ENCODE measurements at regions not wholly inside any gene's neighbourhood (a gene's known extent, or its start where the extent isn't known, plus 50 kb on each side); places are given as distances from the start of the nearest gene placed in this dataset.
A peak's percentile ranks its signal among the peaks of the same experiment; 100 is the strongest.

DNA sequence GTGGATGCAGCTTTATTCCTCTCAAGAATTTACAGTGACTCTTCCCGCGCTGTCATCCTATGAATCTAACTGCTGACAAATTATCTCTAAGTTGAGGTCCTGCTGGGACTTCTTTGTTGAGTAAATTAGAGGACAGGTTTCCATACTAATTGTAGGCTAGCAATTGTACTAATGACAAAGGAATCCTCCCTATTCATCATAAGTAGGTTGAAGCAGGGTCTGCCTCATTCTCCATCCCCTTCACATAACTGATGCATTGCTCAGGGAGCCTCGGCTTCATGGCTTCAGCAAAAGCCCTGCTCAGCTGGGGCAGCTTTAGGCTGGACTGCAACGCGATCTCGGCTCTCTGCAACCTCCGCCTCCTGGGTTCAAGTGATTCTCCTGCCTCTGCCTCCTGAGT, 83.1 kb upstream of the IRX6 start:
- Histone ChIP-seq H3K27me3 (ENCODE audit: control insufficient read depth, insufficient read depth, low read length) (no peaks in the 10 kb centered on the region), H3K4me1 (ENCODE audit: control insufficient read depth, insufficient read depth, low read length) (no peaks in the 10 kb centered on the region), H3K36me3 (ENCODE audit: control insufficient read depth, insufficient read depth, low read length) (no peaks in the 10 kb centered on the region), H3K9me3 (ENCODE audit: control insufficient read depth, low read depth, low read length) (no peaks in the 10 kb centered on the region), H3K27ac (ENCODE audit: low read length) (no peak overlapping the region), H3K4me3 (ENCODE audit: low read length) (no peak overlapping the region)
- WGBS (ENCODE audit: insufficient coverage, low lambda C conversion rate): no CpG with 5 or more reads among the region's 7 CpGs
- no peak for DNase-seq

DNA sequence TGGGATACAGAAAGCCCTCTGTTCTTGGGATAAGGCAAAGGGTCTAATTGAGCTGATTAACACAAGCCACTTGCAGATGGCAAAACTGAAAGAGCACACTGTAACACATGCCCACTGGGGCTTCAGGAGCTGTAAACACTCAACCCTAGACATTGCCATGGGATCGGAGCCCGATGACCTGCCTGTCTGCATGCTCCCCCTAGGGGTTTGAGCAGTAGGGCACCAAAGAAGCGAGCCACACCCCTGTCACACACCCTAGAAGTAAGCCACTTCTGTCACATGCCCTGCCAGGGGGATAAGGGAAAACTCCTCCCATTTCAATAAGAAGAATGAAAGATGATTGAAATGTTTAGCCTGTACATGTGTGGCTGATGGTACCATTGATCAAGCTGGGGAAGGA, 81.3 kb upstream of the IRX6 start:
- no peak overlapping the region for H3K27ac ChIP-seq (ENCODE audit: low read length)
- no CpG with 5 or more reads among the region's 3 CpGs for WGBS (ENCODE audit: insufficient coverage, low lambda C conversion rate)
- H3K27me3 ChIP-seq (ENCODE audit: control insufficient read depth, insufficient read depth, low read length): no peaks in the 10 kb centered on the region
- no peaks in the 10 kb centered on the region for H3K36me3 ChIP-seq (ENCODE audit: control insufficient read depth, insufficient read depth, low read length)
- no peaks in the 10 kb centered on the region for H3K4me1 ChIP-seq (ENCODE audit: control insufficient read depth, insufficient read depth, low read length)
- no peak overlapping the region for H3K4me3 ChIP-seq (ENCODE audit: low read length)
- DNase-seq: no peak
- H3K9me3 ChIP-seq (ENCODE audit: control insufficient read depth, low read depth, low read length): no peaks in the 10 kb centered on the region

GRCh38 chr16:55248058-55248457, 75.9 kb upstream of the IRX6 start:
- Histone ChIP-seq H3K27ac (ENCODE audit: low read length) (no peak overlapping the region), H3K4me3 (ENCODE audit: low read length) (no peak overlapping the region), H3K9me3 (ENCODE audit: control insufficient read depth, low read depth, low read length) (no peaks in the 10 kb centered on the region), H3K36me3 (ENCODE audit: control insufficient read depth, insufficient read depth, low read length) (no peaks in the 10 kb centered on the region), H3K4me1 (ENCODE audit: control insufficient read depth, insufficient read depth, low read length) (no peaks in the 10 kb centered on the region), H3K27me3 (ENCODE audit: control insufficient read depth, insufficient read depth, low read length) (peaks cover 4% of the 10 kb centered on the region)
- 38% methylated on average over 1 of the region's 1 CpG for WGBS (ENCODE audit: insufficient coverage, low lambda C conversion rate)
- peak in 1 of 2 donors; percentile 6 for DNase-seq

- no peaks in the 10 kb centered on the region for H3K9me3 ChIP-seq (ENCODE audit: control insufficient read depth, low read depth, low read length)
- no peak overlapping the region for H3K4me3 ChIP-seq (ENCODE audit: low read length)
- no CpG with 5 or more reads among the region's 8 CpGs for WGBS (ENCODE audit: insufficient coverage, low lambda C conversion rate)
- H3K36me3 ChIP-seq (ENCODE audit: control insufficient read depth, insufficient read depth, low read length): no peaks in the 10 kb centered on the region
- H3K27me3 ChIP-seq (ENCODE audit: control insufficient read depth, insufficient read depth, low read length): peaks cover 4% of the 10 kb centered on the region
- H3K4me1 ChIP-seq (ENCODE audit: control insufficient read depth, insufficient read depth, low read length): no peaks in the 10 kb centered on the region
- no peak overlapping the region for H3K27ac ChIP-seq (ENCODE audit: low read length)
- DNase-seq: peak; percentile 20 to 79
Measured at GRCh38 chr16:55248494-55248893, 75.5 kb upstream of the IRX6 start.

DNA sequence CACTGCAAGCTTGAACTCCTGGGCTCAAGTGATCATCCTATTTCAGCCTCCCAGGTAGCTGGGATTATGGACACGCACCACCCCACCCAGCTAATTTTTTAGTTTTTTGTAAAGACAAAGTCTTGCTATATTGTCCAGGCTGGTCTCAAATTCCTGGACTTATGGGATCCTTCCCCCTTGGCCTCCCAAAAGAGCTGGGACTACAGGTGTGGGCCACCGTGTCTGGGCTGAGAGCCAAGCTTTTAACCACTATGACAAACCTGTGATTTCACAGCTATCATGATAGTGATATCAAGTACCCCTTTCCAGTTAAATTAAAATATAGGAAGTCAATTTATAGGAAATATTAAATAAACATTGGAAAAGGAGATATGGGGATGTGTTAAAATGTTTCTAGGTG, 74.6 kb upstream of the IRX6 start:
- Histone ChIP-seq H3K4me1 (ENCODE audit: control insufficient read depth, insufficient read depth, low read length) (no peaks in the 10 kb centered on the region), H3K36me3 (ENCODE audit: control insufficient read depth, insufficient read depth, low read length) (no peaks in the 10 kb centered on the region), H3K27ac (ENCODE audit: low read length) (no peak overlapping the region), H3K27me3 (ENCODE audit: control insufficient read depth, insufficient read depth, low read length) (peaks cover 4% of the 10 kb centered on the region), H3K9me3 (ENCODE audit: control insufficient read depth, low read depth, low read length) (no peaks in the 10 kb centered on the region), H3K4me3 (ENCODE audit: low read length) (no peak overlapping the region)
- DNase-seq: no peak
- no CpG with 5 or more reads among the region's 2 CpGs for WGBS (ENCODE audit: insufficient coverage, low lambda C conversion rate)

GRCh38 chr16:55249936-55250335, 74.1 kb upstream of the IRX6 start:
- no CpG with 5 or more reads among the region's 1 CpG for WGBS (ENCODE audit: insufficient coverage, low lambda C conversion rate)
- Histone ChIP-seq H3K27ac (ENCODE audit: low read length) (no peak overlapping the region), H3K27me3 (ENCODE audit: control insufficient read depth, insufficient read depth, low read length) (peaks cover 4% of the 10 kb centered on the region), H3K4me3 (ENCODE audit: low read length) (no peak overlapping the region), H3K36me3 (ENCODE audit: control insufficient read depth, insufficient read depth, low read length) (no peaks in the 10 kb centered on the region), H3K9me3 (ENCODE audit: control insufficient read depth, low read depth, low read length) (no peaks in the 10 kb centered on the region), H3K4me1 (ENCODE audit: control insufficient read depth, insufficient read depth, low read length) (no peaks in the 10 kb centered on the region)
- DNase-seq: no peak

DNA sequence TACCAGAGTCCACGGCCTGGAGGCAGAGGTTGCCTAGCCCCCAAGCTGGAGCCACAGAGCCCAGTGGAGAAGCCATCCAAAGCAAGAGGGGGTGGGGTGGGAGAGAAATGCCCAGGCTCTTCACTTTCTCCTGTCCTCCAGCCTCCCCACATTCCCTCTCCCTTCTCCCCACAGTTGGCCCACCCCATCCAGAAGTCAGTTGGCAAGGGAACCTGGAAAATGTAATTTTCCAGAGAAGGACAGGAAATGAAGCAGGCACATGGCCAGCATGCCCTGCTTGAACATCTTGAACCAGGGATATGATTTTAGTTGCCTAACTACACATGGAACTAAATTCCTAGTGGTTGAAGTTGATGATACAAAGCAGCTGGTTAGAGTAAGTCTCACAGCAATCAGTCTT, 73.3 kb upstream of the IRX6 start:
- no peak for DNase-seq
- Histone ChIP-seq H3K4me1 (ENCODE audit: control insufficient read depth, insufficient read depth, low read length) (no peaks in the 10 kb centered on the region), H3K27me3 (ENCODE audit: control insufficient read depth, insufficient read depth, low read length) (peaks cover 4% of the 10 kb centered on the region), H3K9me3 (ENCODE audit: control insufficient read depth, low read depth, low read length) (no peaks in the 10 kb centered on the region), H3K27ac (ENCODE audit: low read length) (no peak overlapping the region), H3K36me3 (ENCODE audit: control insufficient read depth, insufficient read depth, low read length) (no peaks in the 10 kb centered on the region), H3K4me3 (ENCODE audit: low read length) (no peak overlapping the region)
- WGBS (ENCODE audit: insufficient coverage, low lambda C conversion rate): no CpG with 5 or more reads among the region's 1 CpG

- Histone ChIP-seq H3K27ac (ENCODE audit: low read length) (no peak overlapping the region), H3K4me1 (ENCODE audit: control insufficient read depth, insufficient read depth, low read length) (no peaks in the 10 kb centered on the region), H3K4me3 (ENCODE audit: low read length) (no peak overlapping the region), H3K27me3 (ENCODE audit: control insufficient read depth, insufficient read depth, low read length) (peaks cover 4% of the 10 kb centered on the region), H3K36me3 (ENCODE audit: control insufficient read depth, insufficient read depth, low read length) (no peaks in the 10 kb centered on the region), H3K9me3 (ENCODE audit: control insufficient read depth, low read depth, low read length) (no peaks in the 10 kb centered on the region)
- DNase-seq: no peak
- WGBS (ENCODE audit: insufficient coverage, low lambda C conversion rate): no CpG with 5 or more reads among the region's 2 CpGs
Measured at GRCh38 chr16:55251151-55251550, 72.9 kb upstream of the IRX6 start.

- WGBS (ENCODE audit: insufficient coverage, low lambda C conversion rate): 100% methylated on average over 1 of the region's 1 CpG
- H3K36me3 ChIP-seq (ENCODE audit: control insufficient read depth, insufficient read depth, low read length): no peaks in the 10 kb centered on the region
- no peak overlapping the region for H3K4me3 ChIP-seq (ENCODE audit: low read length)
- peaks cover 4% of the 10 kb centered on the region for H3K27me3 ChIP-seq (ENCODE audit: control insufficient read depth, insufficient read depth, low read length)
- no peak for DNase-seq
- H3K9me3 ChIP-seq (ENCODE audit: control insufficient read depth, low read depth, low read length): no peaks in the 10 kb centered on the region
- no peak overlapping the region for H3K27ac ChIP-seq (ENCODE audit: low read length)
- H3K4me1 ChIP-seq (ENCODE audit: control insufficient read depth, insufficient read depth, low read length): no peaks in the 10 kb centered on the region
Measured at GRCh38 chr16:55252577-55252976, 71.4 kb upstream of the IRX6 start.

DNA sequence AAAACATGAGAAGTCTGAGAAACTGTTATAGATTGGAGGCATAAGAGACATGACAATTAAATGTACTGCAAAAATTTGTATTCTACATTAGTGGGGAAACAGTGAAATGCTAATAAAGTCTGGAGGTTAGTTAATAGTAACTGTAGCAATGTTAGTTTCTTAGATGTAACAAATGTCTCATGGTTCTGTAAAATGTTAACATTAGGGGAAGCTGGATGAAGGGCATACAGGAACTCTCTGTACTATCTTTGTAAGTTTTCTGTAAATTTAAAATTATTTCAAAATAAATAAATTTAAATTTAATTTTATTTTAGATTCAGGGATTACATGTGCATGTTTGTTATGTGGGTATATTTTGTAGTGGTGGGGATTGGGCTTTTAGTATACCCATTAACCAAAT, 70.0 kb upstream of the IRX6 start:
- H3K4me1 ChIP-seq (ENCODE audit: control insufficient read depth, insufficient read depth, low read length): no peaks in the 10 kb centered on the region
- H3K36me3 ChIP-seq (ENCODE audit: control insufficient read depth, insufficient read depth, low read length): no peaks in the 10 kb centered on the region
- H3K27me3 ChIP-seq (ENCODE audit: control insufficient read depth, insufficient read depth, low read length): peaks cover 4% of the 10 kb centered on the region
- no peak overlapping the region for H3K27ac ChIP-seq (ENCODE audit: low read length)
- no peaks in the 10 kb centered on the region for H3K9me3 ChIP-seq (ENCODE audit: control insufficient read depth, low read depth, low read length)
- no peak for DNase-seq
- H3K4me3 ChIP-seq (ENCODE audit: low read length): no peak overlapping the region

- H3K27me3 ChIP-seq (ENCODE audit: control insufficient read depth, insufficient read depth, low read length): no peaks in the 10 kb centered on the region
- DNase-seq: no peak
- no peaks in the 10 kb centered on the region for H3K36me3 ChIP-seq (ENCODE audit: control insufficient read depth, insufficient read depth, low read length)
- H3K4me3 ChIP-seq (ENCODE audit: low read length): no peak overlapping the region
- no peak overlapping the region for H3K27ac ChIP-seq (ENCODE audit: low read length)
- no CpG with 5 or more reads among the region's 9 CpGs for WGBS (ENCODE audit: insufficient coverage, low lambda C conversion rate)
- H3K9me3 ChIP-seq (ENCODE audit: control insufficient read depth, low read depth, low read length): no peaks in the 10 kb centered on the region
- no peaks in the 10 kb centered on the region for H3K4me1 ChIP-seq (ENCODE audit: control insufficient read depth, insufficient read depth, low read length)
Measured at GRCh38 chr16:55255733-55256282, 68.2 kb upstream of the IRX6 start.
